ENCODE measurements at regions not wholly inside any gene's neighbourhood (a gene's known extent, or its start where the extent isn't known, plus 50 kb on each side); places are given as distances from the start of the nearest gene placed in this dataset.

DNA sequence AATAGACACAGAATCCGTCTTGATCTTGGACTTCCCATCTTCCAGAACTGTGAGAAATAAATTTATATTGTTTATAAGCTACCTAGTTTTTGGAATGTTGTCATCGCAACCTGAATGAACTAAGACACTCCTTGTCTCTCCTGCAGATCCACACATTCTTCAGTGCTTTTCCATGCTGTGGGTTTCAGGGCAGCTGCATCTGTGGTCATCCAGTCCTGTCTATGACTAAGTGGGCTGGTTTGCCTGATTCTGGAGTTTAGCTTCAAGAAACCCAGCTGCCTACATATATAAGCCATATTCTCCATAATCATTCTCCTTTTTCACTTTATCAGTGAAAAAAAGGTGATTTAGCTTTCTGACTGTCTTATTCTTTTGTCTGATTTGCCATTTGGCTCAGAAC, 170.3 kb upstream of the KIT start:
- no peak for TF ChIP-seq YY1 (IDR thresholded peaks at IDR 0.05; ENCODE audit: insufficient read depth, insufficient read length)
- TF ChIP-seq ZNF274 (IDR thresholded peaks at IDR 0.05; ENCODE audit: low read depth, low read length): no peak
- TF ChIP-seq SUZ12 (IDR thresholded peaks at IDR 0.05; ENCODE audit: extremely low read depth, insufficient read depth, insufficient read length): no peak

All from NT2/D1 (cell line).